ENCODE measurements at regions not wholly inside any gene's neighbourhood (a gene's known extent, or its start where the extent isn't known, plus 50 kb on each side); places are given as distances from the start of the nearest gene placed in this dataset.

DNA sequence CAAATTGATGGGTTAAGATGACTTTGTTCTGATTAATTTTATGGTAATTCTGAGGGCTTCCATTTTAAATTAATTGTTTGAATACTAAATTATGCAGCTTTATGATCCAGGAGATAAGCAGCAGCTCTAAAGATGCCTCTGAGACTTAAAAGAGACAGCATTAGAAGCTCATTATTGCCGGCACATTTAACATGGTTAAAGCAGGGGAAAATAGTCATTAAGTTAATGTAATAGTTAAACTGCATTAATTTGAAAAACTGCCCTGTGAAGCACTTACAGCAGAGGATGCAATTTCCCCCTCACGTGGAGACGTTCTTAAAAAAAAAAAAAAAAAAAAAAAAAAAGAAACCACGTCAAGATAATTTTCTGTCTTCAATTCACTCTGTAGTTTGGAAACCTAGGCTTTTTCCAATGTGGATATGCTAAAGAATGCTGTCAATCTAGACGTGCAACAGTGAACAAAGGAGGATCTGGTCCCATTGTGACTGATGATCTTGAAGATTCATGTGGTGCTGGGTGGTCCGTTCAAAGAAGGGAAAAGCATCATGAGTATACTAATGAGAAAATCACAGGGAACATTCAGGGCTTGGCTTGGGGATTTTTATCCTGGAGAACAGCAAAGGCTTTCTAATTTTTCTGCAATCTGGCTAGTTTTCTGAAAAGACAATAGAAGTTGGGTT, 440.6 kb upstream of the HS3ST1 start:
- TF ChIP-seq, protein P1, sequence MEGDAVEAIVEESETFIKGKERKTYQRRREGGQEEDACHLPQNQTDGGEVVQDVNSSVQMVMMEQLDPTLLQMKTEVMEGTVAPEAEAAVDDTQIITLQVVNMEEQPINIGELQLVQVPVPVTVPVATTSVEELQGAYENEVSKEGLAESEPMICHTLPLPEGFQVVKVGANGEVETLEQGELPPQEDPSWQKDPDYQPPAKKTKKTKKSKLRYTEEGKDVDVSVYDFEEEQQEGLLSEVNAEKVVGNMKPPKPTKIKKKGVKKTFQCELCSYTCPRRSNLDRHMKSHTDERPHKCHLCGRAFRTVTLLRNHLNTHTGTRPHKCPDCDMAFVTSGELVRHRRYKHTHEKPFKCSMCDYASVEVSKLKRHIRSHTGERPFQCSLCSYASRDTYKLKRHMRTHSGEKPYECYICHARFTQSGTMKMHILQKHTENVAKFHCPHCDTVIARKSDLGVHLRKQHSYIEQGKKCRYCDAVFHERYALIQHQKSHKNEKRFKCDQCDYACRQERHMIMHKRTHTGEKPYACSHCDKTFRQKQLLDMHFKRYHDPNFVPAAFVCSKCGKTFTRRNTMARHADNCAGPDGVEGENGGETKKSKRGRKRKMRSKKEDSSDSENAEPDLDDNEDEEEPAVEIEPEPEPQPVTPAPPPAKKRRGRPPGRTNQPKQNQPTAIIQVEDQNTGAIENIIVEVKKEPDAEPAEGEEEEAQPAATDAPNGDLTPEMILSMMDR (IDR thresholded peaks at IDR 0.05): no peak
- no peak for TF ChIP-seq POLR2A (IDR thresholded peaks at IDR 0.05)
